LNCaP clone FGC (cell line): ENCODE measurements at regions not wholly inside any gene's neighbourhood (a gene's known extent, or its start where the extent isn't known, plus 50 kb on each side); places are given as distances from the start of the nearest gene placed in this dataset.

ENCODE experiments used
- DNase-seq: peaks from one replicate; pipeline ENCODE4 v3.0.0-alpha.2; 2011; ENCODE audit warnings: low read depth
- H3K4me3 ChIP-seq: 2 replicates; pipeline ENCODE4 v1.5.1; 2011; ENCODE audit warnings: mild to moderate bottlenecking, low read depth, low read length, control low read depth
- CTCF ChIP-seq: IDR thresholded peaks from 2 replicates; pipeline ENCODE4 v1.5.1; 2012; ENCODE audit warnings: mild to moderate bottlenecking; ENCODE audit not compliant: control insufficient read depth, insufficient read depth; ENCODE audit errors: extremely low read depth

- peak; percentile 4 for DNase-seq
- no peak for TF ChIP-seq CTCF
- H3K4me3 ChIP-seq = no peak overlapping the region
Observed at GRCh38 chrX:7263961-7264360, 116.0 kb upstream of the PUDP start.

GRCh38 chrX:7263330-7263729, 115.4 kb upstream of the PUDP start:
- DNase-seq = no peak
- no peak for TF ChIP-seq CTCF
- no peak overlapping the region for H3K4me3 ChIP-seq

GRCh38 chrX:7262551-7262950, 114.6 kb upstream of the PUDP start:
- no peak for DNase-seq
- TF ChIP-seq CTCF = no peak

GRCh38 chrX:7261672-7262332, 113.8 kb upstream of the PUDP start:
- no peak overlapping the region for H3K4me3 ChIP-seq
- no peak for DNase-seq
- no peak for TF ChIP-seq CTCF

More at GRCh38 chrX:7262551-7262950, 114.6 kb upstream of the PUDP start:
- H3K4me3 ChIP-seq = no peak overlapping the region

GRCh38 chrX:7254144-7254543, 106.2 kb upstream of the PUDP start:
- DNase-seq = no peak
- no peak for TF ChIP-seq CTCF

GRCh38 chrX:7253565-7253964, 105.6 kb upstream of the PUDP start:
- TF ChIP-seq CTCF = no peak
- H3K4me3 ChIP-seq = no peak overlapping the region
- no peak for DNase-seq

More at GRCh38 chrX:7254144-7254543, 106.2 kb upstream of the PUDP start:
- no peak overlapping the region for H3K4me3 ChIP-seq

GRCh38 chrX:7252013-7252610, 104.2 kb upstream of the PUDP start:
- DNase-seq = peak; percentile 52
- H3K4me3 ChIP-seq = no peak overlapping the region
- no peak for TF ChIP-seq CTCF
